22Rv1 (cell line): ENCODE measurements at regions not wholly inside any gene's neighbourhood (a gene's known extent, or its start where the extent isn't known, plus 50 kb on each side); places are given as distances from the start of the nearest gene placed in this dataset.

Source experiments
- ZFX ChIP-seq: fragments of 450-650 bp; IDR thresholded peaks from 2 replicates; pipeline ENCODE4 v1.6.1; 2017; ENCODE audit warnings: antibody characterized with exemption, borderline replicate concordance
- TF ChIP-seq, protein P1 (sequence below): fragments of 450-650 bp; IDR thresholded peaks from 2 replicates; pipeline ENCODE4 v1.5.1; 2017; ENCODE audit warnings: mild to moderate bottlenecking

DNA sequence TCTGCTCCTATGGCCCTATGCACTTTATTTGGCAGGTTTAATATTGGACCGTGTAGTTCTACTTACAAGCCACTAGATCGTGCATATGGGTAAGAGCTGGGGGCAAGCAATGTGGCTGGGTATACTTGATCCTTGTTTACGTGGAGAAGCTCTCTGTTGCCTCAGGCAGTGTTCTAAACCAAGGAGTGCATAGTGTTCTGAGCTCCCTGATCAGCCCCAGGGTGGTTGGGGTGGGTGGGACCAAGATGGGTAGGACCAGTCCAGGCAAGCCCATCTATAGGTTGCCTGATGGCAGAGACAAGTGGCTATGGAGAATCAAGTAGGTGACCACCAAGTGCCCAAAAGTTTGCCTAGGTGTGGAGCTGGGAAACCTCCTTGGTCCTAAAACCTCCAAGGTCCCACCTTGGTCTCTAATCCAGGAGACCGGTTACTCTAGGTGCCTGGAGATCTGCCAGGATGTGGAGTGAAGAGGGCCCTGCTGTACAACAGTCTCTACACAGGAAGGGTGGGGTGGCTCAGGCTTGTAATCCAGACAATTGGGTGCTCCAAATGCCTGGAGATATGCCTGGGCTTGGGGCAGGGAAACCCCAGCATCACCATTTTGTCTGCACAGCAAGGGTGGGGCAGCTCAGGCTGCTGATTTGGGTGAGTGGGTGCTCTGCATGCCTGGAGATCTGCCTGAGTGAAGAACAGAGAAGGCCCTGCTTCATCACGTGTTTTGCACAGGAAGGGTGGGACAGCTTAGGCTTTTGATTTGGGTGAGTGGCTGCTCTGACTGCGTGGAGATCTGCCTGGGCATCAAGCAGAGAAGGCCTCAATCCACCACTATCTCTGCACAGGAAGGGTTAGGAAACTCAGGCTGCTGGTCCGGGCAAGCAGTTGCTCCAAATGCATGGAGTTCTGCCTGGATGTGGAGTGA, 659.8 kb downstream of the TLE4 start:
- TF ChIP-seq, protein P1, sequence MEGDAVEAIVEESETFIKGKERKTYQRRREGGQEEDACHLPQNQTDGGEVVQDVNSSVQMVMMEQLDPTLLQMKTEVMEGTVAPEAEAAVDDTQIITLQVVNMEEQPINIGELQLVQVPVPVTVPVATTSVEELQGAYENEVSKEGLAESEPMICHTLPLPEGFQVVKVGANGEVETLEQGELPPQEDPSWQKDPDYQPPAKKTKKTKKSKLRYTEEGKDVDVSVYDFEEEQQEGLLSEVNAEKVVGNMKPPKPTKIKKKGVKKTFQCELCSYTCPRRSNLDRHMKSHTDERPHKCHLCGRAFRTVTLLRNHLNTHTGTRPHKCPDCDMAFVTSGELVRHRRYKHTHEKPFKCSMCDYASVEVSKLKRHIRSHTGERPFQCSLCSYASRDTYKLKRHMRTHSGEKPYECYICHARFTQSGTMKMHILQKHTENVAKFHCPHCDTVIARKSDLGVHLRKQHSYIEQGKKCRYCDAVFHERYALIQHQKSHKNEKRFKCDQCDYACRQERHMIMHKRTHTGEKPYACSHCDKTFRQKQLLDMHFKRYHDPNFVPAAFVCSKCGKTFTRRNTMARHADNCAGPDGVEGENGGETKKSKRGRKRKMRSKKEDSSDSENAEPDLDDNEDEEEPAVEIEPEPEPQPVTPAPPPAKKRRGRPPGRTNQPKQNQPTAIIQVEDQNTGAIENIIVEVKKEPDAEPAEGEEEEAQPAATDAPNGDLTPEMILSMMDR: no peak
- TF ChIP-seq ZFX: no peak
